MCF 10A (cell line): ENCODE measurements at regions not wholly inside any gene's neighbourhood (a gene's known extent, or its start where the extent isn't known, plus 50 kb on each side); places are given as distances from the start of the nearest gene placed in this dataset.

ENCODE experiments used
- BruUV-seq: library from RNA; stranded (reverse); fragments of 400-500 nt; replicated peaks from 2 replicates; lab custom pipeline; 2021; lab: Mats Ljungman, UMichigan
- CTCF ChIA-PET: fragments of 300-600 bp; sonication (Branson Sonifier 250); formaldehyde crosslinking; extraction: SDS; loops from one replicate; lab custom pipeline; 2021; ENCODE audit warnings: antibody characterized with exemption, inconsistent platforms; lab: Yijun Ruan, JAX
- POLR2A ChIA-PET: fragments of 300-600, 350-650 bp; sonication (Branson Sonifier 250); formaldehyde crosslinking; extraction: SDS; loops from one replicate; lab custom pipeline; 2020; ENCODE audit warnings: antibody characterized with exemption, inconsistent platforms; lab: Yijun Ruan, JAX
- DNase-seq: peaks from one replicate; pipeline ENCODE4 v3.0.0-alpha.2; 2018; ENCODE audit not compliant: unreplicated experiment
- H3K27ac Mint-ChIP-seq: one replicate; pipeline ENCODE4 v1.8.0; 2022; ENCODE audit warnings: mild to moderate bottlenecking, low read depth, mixed read lengths; ENCODE audit not compliant: unreplicated experiment
- H3K27me3 Mint-ChIP-seq: one replicate; pipeline ENCODE4 v1.8.0; 2022; ENCODE audit warnings: mixed read lengths; ENCODE audit not compliant: insufficient read depth, unreplicated experiment
- H3K36me3 Mint-ChIP-seq: one replicate; pipeline ENCODE4 v1.8.0; 2022; ENCODE audit warnings: mild to moderate bottlenecking, moderate library complexity, mixed read lengths; ENCODE audit not compliant: insufficient read depth, unreplicated experiment
- H3K4me1 Mint-ChIP-seq: one replicate; pipeline ENCODE4 v1.8.0; 2022; ENCODE audit warnings: mixed read lengths; ENCODE audit not compliant: insufficient read depth, unreplicated experiment
- H3K4me3 Mint-ChIP-seq: one replicate; pipeline ENCODE4 v1.8.0; 2022; ENCODE audit warnings: mild to moderate bottlenecking, moderate library complexity, mixed read lengths; ENCODE audit not compliant: unreplicated experiment
- H3K9me3 Mint-ChIP-seq: one replicate; pipeline ENCODE4 v1.8.0; 2022; ENCODE audit warnings: mixed read lengths; ENCODE audit not compliant: unreplicated experiment
- intact Hi-C: fragments of 100-400 bp; cut with micrococcal nuclease; formaldehyde crosslinking; loops from 2 replicates; pipeline ENCODE4 v1.14.1; 2022
- TF ChIP-seq, protein P1 (sequence below): fragments of 200-600 bp; IDR thresholded peaks from one replicate; pipeline ENCODE4 v1.8.0; 2022; ENCODE audit warnings: antibody characterized with exemption, mild to moderate bottlenecking; ENCODE audit not compliant: unreplicated experiment

DNA sequence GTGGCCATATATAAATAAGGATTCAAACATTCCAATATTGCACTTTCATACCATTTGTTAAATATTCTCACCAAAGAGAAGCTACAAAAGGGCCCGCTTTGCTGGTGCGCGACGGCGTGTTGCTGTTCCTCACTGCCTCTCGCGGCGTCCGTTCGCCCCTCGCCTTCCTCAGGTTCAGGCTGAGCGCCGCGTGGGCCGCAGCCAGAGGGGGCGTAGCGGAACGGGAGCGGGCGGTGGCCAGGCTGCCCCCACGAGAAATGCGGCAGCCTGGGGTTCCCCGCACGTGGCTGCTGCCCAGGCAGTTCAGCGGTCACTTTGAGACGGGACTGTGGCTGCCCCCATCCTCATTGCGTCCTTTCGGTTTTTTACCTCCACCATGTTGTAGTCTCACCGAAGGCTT, 67.3 kb upstream of the VWDE start:
- intact Hi-C loops: no loop called here
- POLR2A ChIA-PET: no interaction called here
- H3K4me3 Mint-ChIP-seq: no peak overlapping the region
- H3K36me3 Mint-ChIP-seq: no peaks in the 10 kb centered on the region
- no peak overlapping the region for H3K27ac Mint-ChIP-seq
- TF ChIP-seq, protein P1, sequence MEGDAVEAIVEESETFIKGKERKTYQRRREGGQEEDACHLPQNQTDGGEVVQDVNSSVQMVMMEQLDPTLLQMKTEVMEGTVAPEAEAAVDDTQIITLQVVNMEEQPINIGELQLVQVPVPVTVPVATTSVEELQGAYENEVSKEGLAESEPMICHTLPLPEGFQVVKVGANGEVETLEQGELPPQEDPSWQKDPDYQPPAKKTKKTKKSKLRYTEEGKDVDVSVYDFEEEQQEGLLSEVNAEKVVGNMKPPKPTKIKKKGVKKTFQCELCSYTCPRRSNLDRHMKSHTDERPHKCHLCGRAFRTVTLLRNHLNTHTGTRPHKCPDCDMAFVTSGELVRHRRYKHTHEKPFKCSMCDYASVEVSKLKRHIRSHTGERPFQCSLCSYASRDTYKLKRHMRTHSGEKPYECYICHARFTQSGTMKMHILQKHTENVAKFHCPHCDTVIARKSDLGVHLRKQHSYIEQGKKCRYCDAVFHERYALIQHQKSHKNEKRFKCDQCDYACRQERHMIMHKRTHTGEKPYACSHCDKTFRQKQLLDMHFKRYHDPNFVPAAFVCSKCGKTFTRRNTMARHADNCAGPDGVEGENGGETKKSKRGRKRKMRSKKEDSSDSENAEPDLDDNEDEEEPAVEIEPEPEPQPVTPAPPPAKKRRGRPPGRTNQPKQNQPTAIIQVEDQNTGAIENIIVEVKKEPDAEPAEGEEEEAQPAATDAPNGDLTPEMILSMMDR: no peak
- CTCF ChIA-PET: interaction anchor here (0.5 to 2.6 kb wide), 5 partner anchors 13 to 1020 kb away, joined by 3 to 21 read pairs (median 4); no protein-coding TSS in a partner anchor
- no peaks in the 10 kb centered on the region for H3K9me3 Mint-ChIP-seq
- no peaks in the 10 kb centered on the region for H3K4me1 Mint-ChIP-seq
- BruUV-seq: no TSS peak
- H3K27me3 Mint-ChIP-seq: no peaks in the 10 kb centered on the region
- DNase-seq: no peak

- no peaks in the 10 kb centered on the region for H3K4me1 Mint-ChIP-seq
- H3K4me3 Mint-ChIP-seq: no peak overlapping the region
- H3K27ac Mint-ChIP-seq: no peak overlapping the region
- H3K36me3 Mint-ChIP-seq: no peaks in the 10 kb centered on the region
- TF ChIP-seq, protein P1: no peak
- no peaks in the 10 kb centered on the region for H3K9me3 Mint-ChIP-seq
- intact Hi-C loops: no loop called here
- DNase-seq: no peak
- POLR2A ChIA-PET: no interaction called here
- no TSS peak for BruUV-seq
- CTCF ChIA-PET: interaction anchor here (1.0 to 3.9 kb wide), 6 partner anchors 14 to 40 kb away, joined by 4 to 46 read pairs (median 6); no protein-coding TSS in a partner anchor
- no peaks in the 10 kb centered on the region for H3K27me3 Mint-ChIP-seq
These were observed 70.4 kb upstream of the VWDE start for GRCh38 chr7:12474035-12474434.

DNA sequence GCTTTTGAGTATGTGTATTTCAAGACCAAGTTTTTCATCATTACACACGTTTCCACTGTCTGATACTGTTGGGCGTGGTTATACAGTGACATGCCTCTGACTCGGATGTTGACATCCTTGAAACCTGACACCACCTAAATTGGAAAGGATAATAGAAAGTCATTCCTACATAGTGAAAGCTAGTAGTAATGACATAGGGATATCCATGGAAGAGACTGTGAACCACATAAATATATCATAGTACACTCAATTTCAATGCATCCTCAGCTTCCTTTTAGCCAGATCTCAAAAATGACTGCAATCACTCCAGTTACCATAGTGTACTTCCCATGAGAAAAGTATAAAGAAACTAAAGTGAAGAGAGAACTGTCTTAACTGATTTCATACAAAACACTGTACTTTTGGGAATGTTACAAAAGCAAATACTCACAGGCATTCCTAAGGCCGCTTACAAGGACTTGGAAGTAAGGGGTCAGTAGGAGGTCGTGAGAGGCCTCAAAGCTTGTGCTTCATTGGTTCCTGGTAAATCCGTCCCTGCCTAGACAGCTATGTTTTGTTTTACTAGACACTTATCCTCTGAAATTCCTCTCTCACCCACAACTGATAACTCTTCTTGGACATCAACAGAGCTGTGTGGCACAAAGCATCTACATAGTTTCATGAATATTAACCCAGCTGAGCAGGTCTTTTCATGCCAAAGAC, 71.8 kb upstream of the VWDE start:
- no peak overlapping the region for H3K27ac Mint-ChIP-seq
- no TSS peak for BruUV-seq
- no peak overlapping the region for H3K4me3 Mint-ChIP-seq
- H3K27me3 Mint-ChIP-seq: no peaks in the 10 kb centered on the region
- DNase-seq: peak; percentile 61
- H3K4me1 Mint-ChIP-seq: no peaks in the 10 kb centered on the region
- ChIA-PET CTCF (interaction anchor here (0.9 to 3.9 kb wide), 6 partner anchors 13 to 86 kb away, joined by 4 to 46 read pairs (median 6); no protein-coding TSS in a partner anchor), POLR2A (interaction anchor here (0.8 to 0.9 kb wide), 2 partner anchors 9 to 15 kb away, joined by 3 read pairs; no protein-coding TSS in a partner anchor)
- no peaks in the 10 kb centered on the region for H3K9me3 Mint-ChIP-seq
- H3K36me3 Mint-ChIP-seq: no peaks in the 10 kb centered on the region
- intact Hi-C loops: no loop called here
- TF ChIP-seq, protein P1: no peak

DNA sequence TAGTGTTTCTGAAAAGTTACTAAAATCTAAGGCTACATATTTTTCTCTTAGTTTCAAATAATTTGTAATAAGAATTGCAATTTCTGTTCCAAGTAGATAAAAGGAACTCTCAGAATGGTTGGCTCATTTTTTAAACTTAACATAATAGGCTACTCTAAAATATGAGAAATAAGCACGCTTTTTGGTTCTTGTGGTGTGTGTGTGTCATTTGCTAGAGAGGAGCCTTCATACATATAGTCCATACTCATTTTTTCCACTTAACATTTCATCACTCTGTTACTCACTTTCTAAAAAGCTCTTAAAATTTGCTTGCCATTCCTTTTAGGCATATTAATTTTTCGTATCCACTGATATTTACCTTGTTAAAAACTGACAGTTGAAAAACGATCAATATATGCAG, 74.0 kb upstream of the VWDE start:
- ChIA-PET CTCF (interaction anchor here (3.3 kb wide), 1 partner anchor 19 kb away, joined by 20 read pairs; no protein-coding TSS in a partner anchor), POLR2A (interaction anchor here (1.1 kb wide), 1 partner anchor 9 kb away, joined by 3 read pairs; no protein-coding TSS in a partner anchor)
- no peaks in the 10 kb centered on the region for H3K27me3 Mint-ChIP-seq
- TF ChIP-seq, protein P1: no peak
- no peaks in the 10 kb centered on the region for H3K9me3 Mint-ChIP-seq
- no peak overlapping the region for H3K27ac Mint-ChIP-seq
- no TSS peak for BruUV-seq
- no peaks in the 10 kb centered on the region for H3K4me1 Mint-ChIP-seq
- H3K4me3 Mint-ChIP-seq: no peak overlapping the region
- intact Hi-C loops: no loop called here
- no peak for DNase-seq
- H3K36me3 Mint-ChIP-seq: no peaks in the 10 kb centered on the region
